ENCODE measurements at regions not wholly inside any gene's neighbourhood (a gene's known extent, or its start where the extent isn't known, plus 50 kb on each side); places are given as distances from the start of the nearest gene placed in this dataset.

DNA sequence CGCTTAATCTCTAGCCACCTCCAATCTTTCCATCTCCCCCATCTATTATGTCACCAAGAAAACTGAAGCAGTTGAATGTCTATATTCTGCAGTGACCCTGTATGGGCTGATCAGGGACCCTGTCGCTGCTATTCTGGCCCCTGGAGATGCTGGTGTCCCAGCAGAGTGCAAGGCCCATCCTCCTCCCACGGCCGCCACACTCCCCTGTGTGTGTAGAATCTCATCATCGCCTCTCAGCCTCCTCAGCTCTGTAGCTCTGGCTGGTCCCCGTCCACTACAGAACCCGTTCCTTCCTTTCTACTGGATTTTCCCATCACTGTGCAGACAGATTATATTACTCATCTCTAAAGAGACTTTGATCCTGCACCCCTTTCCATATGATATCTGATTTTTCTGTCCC lies 235.8 kb upstream of the PFKP start:
- no peaks in the 10 kb centered on the region for H3K36me3 ChIP-seq
- intact Hi-C loops (cut with DNase I), result loop anchor here in 2 of 10 donors (10.0 kb wide), 1 partner anchor 213 kb away; no protein-coding TSS in a partner anchor
- no peaks in the 10 kb centered on the region for H3K4me1 ChIP-seq
- no peak overlapping the region for H3K27ac ChIP-seq
- H3K27me3 ChIP-seq, result peaks cover 0 to 20% (median 12%) of the 10 kb centered on the region in 7 donors
- peaks cover 0 to 10% (median 0%) of the 10 kb centered on the region in 11 donors for H3K9me3 ChIP-seq
- ATAC-seq (no peak), DNase-seq (no peak)
- TF ChIP-seq, protein P1, sequence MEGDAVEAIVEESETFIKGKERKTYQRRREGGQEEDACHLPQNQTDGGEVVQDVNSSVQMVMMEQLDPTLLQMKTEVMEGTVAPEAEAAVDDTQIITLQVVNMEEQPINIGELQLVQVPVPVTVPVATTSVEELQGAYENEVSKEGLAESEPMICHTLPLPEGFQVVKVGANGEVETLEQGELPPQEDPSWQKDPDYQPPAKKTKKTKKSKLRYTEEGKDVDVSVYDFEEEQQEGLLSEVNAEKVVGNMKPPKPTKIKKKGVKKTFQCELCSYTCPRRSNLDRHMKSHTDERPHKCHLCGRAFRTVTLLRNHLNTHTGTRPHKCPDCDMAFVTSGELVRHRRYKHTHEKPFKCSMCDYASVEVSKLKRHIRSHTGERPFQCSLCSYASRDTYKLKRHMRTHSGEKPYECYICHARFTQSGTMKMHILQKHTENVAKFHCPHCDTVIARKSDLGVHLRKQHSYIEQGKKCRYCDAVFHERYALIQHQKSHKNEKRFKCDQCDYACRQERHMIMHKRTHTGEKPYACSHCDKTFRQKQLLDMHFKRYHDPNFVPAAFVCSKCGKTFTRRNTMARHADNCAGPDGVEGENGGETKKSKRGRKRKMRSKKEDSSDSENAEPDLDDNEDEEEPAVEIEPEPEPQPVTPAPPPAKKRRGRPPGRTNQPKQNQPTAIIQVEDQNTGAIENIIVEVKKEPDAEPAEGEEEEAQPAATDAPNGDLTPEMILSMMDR (IDR thresholded peaks at IDR 0.05), result no peak
- H3K4me3 ChIP-seq, result no peak overlapping the region
- WGBS, 2 donors, result 74 to 84% methylated on average over 7 of the region's 7 CpGs

DNA sequence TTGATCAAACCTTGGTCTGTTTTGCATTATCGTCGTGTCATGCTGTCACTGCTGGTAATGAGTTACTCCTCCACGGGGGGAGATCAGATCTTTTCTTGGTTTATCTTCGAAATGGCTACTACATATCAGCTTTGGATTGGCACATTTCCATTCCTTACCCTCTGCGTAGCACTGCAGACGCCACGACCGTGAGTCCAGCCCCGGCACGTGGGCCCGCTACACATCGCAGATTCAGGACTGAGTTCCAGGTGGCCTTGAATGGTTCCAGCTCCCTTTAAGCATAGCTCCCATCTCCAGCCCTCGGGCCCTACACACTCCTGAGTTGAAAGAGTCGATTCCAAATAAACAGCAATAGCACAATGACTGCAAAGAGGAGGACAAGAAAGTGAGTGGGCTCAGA lies 238.6 kb upstream of the PFKP start:
- peaks cover 0 to 13% (median 0%) of the 10 kb centered on the region in 11 donors for H3K9me3 ChIP-seq
- H3K4me3 ChIP-seq, result no peak overlapping the region
- H3K27ac ChIP-seq, result no peak overlapping the region
- no peaks in the 10 kb centered on the region for H3K36me3 ChIP-seq
- ATAC-seq (no peak), DNase-seq (no peak)
- H3K4me1 ChIP-seq, result no peaks in the 10 kb centered on the region
- intact Hi-C loops (cut with DNase I), result no loop called here
- WGBS, 2 donors, result 79 to 80% methylated on average over 14 of the region's 14 CpGs
- peaks cover 0 to 21% (median 7%) of the 10 kb centered on the region in 7 donors for H3K27me3 ChIP-seq
- TF ChIP-seq, protein P1 (IDR thresholded peaks at IDR 0.05), result no peak

DNA sequence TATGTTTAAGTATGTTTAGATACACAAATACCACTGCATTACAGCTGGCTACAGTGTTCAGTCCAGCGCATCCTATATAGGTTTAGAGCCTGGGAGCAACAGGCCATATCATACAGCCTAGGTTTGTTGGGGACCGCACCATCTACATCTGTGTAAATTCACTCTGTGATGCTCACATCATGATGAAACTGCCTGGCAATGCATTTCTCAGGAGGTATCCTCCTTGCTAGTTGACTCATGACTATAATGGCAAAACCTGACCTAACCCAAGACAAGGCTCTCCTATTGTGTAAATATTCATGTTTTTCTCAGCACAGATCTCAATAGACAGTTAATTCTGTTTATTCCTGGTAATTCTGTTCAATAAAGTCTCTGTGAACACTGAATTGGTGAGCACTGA lies 240.7 kb upstream of the PFKP start:
- intact Hi-C loops (cut with DNase I), result no loop called here
- H3K27me3 ChIP-seq, result peaks cover 0 to 24% (median 6%) of the 10 kb centered on the region in 7 donors
- ATAC-seq, result no peak
- H3K4me3 ChIP-seq, result no peak overlapping the region
- H3K9me3 ChIP-seq, result peaks cover 0 to 13% (median 0%) of the 10 kb centered on the region in 11 donors
- H3K36me3 ChIP-seq, result no peaks in the 10 kb centered on the region
- H3K27ac ChIP-seq, result no peak overlapping the region
- H3K4me1 ChIP-seq, result no peaks in the 10 kb centered on the region
- no peak for DNase-seq
- WGBS, 2 donors, result 50 to 74% methylated on average over 2 of the region's 2 CpGs
- TF ChIP-seq, protein P1 (IDR thresholded peaks at IDR 0.05), result no peak

DNA sequence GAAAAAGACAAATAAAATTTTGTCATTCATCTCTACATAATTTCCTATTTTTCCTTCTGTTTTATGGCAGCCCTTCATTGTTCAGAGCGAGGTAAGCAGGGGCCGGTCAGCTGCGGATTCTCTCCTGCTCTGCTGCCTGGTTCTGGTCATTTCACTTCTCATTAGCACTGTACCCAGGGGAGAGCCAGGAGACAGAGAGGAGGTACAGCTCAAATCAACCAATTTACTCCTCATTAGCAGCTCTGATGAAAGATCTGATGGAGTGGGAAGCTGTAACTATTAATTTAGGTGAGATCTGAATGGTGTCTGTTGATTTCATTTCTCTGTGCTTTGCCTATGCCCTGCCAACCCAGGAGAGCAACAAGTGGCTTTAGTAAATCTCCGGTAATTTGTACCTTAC lies 241.5 kb upstream of the PFKP start:
- Histone ChIP-seq H3K27me3 (peaks cover 0 to 24% (median 6%) of the 10 kb centered on the region in 7 donors), H3K9me3 (peaks cover 0 to 13% (median 0%) of the 10 kb centered on the region in 11 donors), H3K4me1 (no peaks in the 10 kb centered on the region), H3K4me3 (no peak overlapping the region), H3K36me3 (no peaks in the 10 kb centered on the region), H3K27ac (no peak overlapping the region)
- 82 to 86% methylated on average over 4 of the region's 4 CpGs for WGBS, 2 donors
- TF ChIP-seq, protein P1 (IDR thresholded peaks at IDR 0.05), result no peak
- intact Hi-C loops (cut with DNase I), result no loop called here
- DNase-seq, result no peak
- ATAC-seq, result no peak
